HEK293T (cell line): ENCODE measurements at regions not wholly inside any gene's neighbourhood (a gene's known extent, or its start where the extent isn't known, plus 50 kb on each side); places are given as distances from the start of the nearest gene placed in this dataset.

Experiments used
- BHLHE40 ChIP-seq: fragments of 450-650 bp; IDR thresholded peaks from 2 replicates; pipeline ENCODE4 v1.6.1; 2016; ENCODE audit warnings: mild to moderate bottlenecking, moderate library complexity, borderline replicate concordance
- SUZ12 ChIP-seq: fragments of 450-650 bp; IDR thresholded peaks from 2 replicates; pipeline ENCODE4 v1.6.1; 2016; ENCODE audit warnings: mild to moderate bottlenecking

DNA sequence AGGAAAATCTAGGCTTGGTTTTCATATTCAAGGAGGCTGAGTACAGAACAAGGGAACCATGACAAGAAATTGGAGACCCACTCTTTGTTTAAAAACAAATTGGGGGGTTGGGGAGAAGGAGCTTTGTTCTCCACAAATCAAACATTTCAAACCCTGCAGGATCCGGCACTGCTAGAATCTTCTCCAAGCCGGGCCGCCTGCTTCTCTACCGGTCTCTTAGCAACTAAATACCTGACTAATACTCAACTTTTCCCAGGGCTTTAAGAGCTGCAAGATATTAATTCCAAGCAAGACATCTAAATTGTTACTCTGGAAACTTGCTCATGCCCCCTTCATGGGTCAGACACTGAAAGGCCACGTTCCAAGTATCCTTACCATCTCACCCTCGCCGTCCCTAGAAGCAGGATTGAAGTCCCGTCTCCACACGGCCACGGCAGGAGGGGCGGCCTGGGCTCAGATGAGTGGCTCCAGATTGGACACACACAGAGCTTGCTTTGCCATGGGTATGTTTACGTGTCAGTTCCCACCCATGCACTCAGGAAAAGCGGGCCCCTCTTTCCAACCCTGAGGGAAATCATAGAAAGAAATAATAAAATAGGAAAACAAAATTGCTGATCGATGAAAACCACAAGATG is 126.4 kb upstream of the CDH4 start:
- TF ChIP-seq BHLHE40 (no peak), SUZ12 (no peak)
